HG03108 (cell line): ENCODE measurements at regions not wholly inside any gene's neighbourhood (a gene's known extent, or its start where the extent isn't known, plus 50 kb on each side); places are given as distances from the start of the nearest gene placed in this dataset.

ENCODE experiments used
- ATAC-seq: cut with Tn5 transposase; IDR thresholded peaks from one replicate; pipeline ENCODE4 v1.9.1; 2021; ENCODE audit warnings: moderate library complexity; ENCODE audit not compliant: unreplicated experiment

GRCh38 chr17:55635253-55635914 is 87.3 kb downstream of the TMEM100 start:
- ATAC-seq: no peak

GRCh38 chr17:55634702-55635101 is 88.0 kb downstream of the TMEM100 start:
- ATAC-seq: no peak

GRCh38 chr17:55632893-55633292 is 89.8 kb downstream of the TMEM100 start:
- no peak for ATAC-seq

GRCh38 chr17:55632236-55632635 is 90.4 kb downstream of the TMEM100 start:
- ATAC-seq: no peak

GRCh38 chr17:55629995-55630394 is 92.7 kb downstream of the TMEM100 start:
- no peak for ATAC-seq

GRCh38 chr17:55625521-55625920 is 97.1 kb downstream of the TMEM100 start:
- no peak for ATAC-seq

- ATAC-seq: no peak
Measured at GRCh38 chr17:55624772-55625433, 97.8 kb downstream of the TMEM100 start.

GRCh38 chr17:55622547-55622946 is 100.1 kb downstream of the TMEM100 start:
- ATAC-seq: no peak

GRCh38 chr17:55620945-55621344 is 101.7 kb downstream of the TMEM100 start:
- no peak for ATAC-seq

- no peak for ATAC-seq
Measured at GRCh38 chr17:55620023-55620422, 102.6 kb downstream of the TMEM100 start.

- no peak for ATAC-seq
Measured at GRCh38 chr17:55617441-55617840, 105.2 kb downstream of the TMEM100 start.

- ATAC-seq: no peak
Measured at GRCh38 chr17:55614061-55614460, 102.8 kb upstream of the SMIM36 start.

- ATAC-seq: no peak
Measured at GRCh38 chr17:55612691-55613141, 101.5 kb upstream of the SMIM36 start.

- ATAC-seq: no peak
Measured at GRCh38 chr17:55607731-55608341, 96.6 kb upstream of the SMIM36 start.

- ATAC-seq: no peak
Measured at GRCh38 chr17:55606488-55606815, 95.2 kb upstream of the SMIM36 start.

- ATAC-seq: no peak
Measured at GRCh38 chr17:55605705-55606487, 94.6 kb upstream of the SMIM36 start.

- ATAC-seq: no peak
Measured at GRCh38 chr17:55601874-55602364, 90.7 kb upstream of the SMIM36 start.

- no peak for ATAC-seq
Measured at GRCh38 chr17:55598495-55598894, 87.2 kb upstream of the SMIM36 start.

GRCh38 chr17:55588446-55589242 is 77.4 kb upstream of the SMIM36 start:
- no peak for ATAC-seq

- no peak for ATAC-seq
Measured at GRCh38 chr17:55587608-55588139, 76.4 kb upstream of the SMIM36 start.
